Activated CD4-positive, alpha-beta T cell treated with anti-CD3 and anti-CD28 coated beads for 48 hours (primary cell): ENCODE measurements at regions not wholly inside any gene's neighbourhood (a gene's known extent, or its start where the extent isn't known, plus 50 kb on each side); places are given as distances from the start of the nearest gene placed in this dataset.
"Not testable (repeated sequence)": the region's sequence is repeated elsewhere in the genome, so short reads cannot be mapped to it uniquely, and the experiment has no call there.

Source experiments
- DNase-seq: peaks from one replicate; pipeline ENCODE4 v3.0.0-alpha.2; 2020

GRCh38 chr14:39722547-39723273, 290.5 kb upstream of the FBXO33 start:
- DNase-seq: no peak

- no peak for DNase-seq
Measured at GRCh38 chr14:39716987-39717570, 284.8 kb upstream of the FBXO33 start.

- no peak for DNase-seq
Measured at GRCh38 chr14:39712293-39712999, 280.2 kb upstream of the FBXO33 start.

GRCh38 chr14:39704594-39704993, 272.4 kb upstream of the FBXO33 start:
- DNase-seq: no peak

- DNase-seq: no peak
Measured at GRCh38 chr14:39694341-39694740, 262.1 kb upstream of the FBXO33 start.

GRCh38 chr14:39683691-39684260, 251.5 kb upstream of the FBXO33 start:
- no peak for DNase-seq

GRCh38 chr14:39682582-39682981, 250.3 kb upstream of the FBXO33 start:
- no peak for DNase-seq

GRCh38 chr14:39681782-39682399, 249.7 kb upstream of the FBXO33 start:
- DNase-seq: no peak

- DNase-seq: no peak
Measured at GRCh38 chr14:39680777-39681176, 248.5 kb upstream of the FBXO33 start.

GRCh38 chr14:39673734-39674133, 241.5 kb upstream of the FBXO33 start:
- DNase-seq: no peak

- DNase-seq: no peak
Measured at GRCh38 chr14:39673270-39673711, 241.1 kb upstream of the FBXO33 start.

GRCh38 chr14:39668449-39668848, 236.2 kb upstream of the FBXO33 start:
- no peak for DNase-seq

- DNase-seq: no peak
Measured at GRCh38 chr14:39666386-39666785, 234.2 kb upstream of the FBXO33 start.

GRCh38 chr14:39665075-39665475, 232.8 kb upstream of the FBXO33 start:
- DNase-seq: no peak

- no peak for DNase-seq
Measured at GRCh38 chr14:39664646-39665045, 232.4 kb upstream of the FBXO33 start.

- DNase-seq: no peak
Measured at GRCh38 chr14:39641224-39641623, 209.0 kb upstream of the FBXO33 start.

GRCh38 chr14:39639009-39639408, 206.8 kb upstream of the FBXO33 start:
- not testable (repeated sequence) for DNase-seq

GRCh38 chr14:39628087-39628486, 195.9 kb upstream of the FBXO33 start:
- no peak for DNase-seq

GRCh38 chr14:39626589-39627576, 194.7 kb upstream of the FBXO33 start:
- no peak for DNase-seq

GRCh38 chr14:39621678-39622077, 189.4 kb upstream of the FBXO33 start:
- DNase-seq: no peak

GRCh38 chr14:39621223-39621622, 189.0 kb upstream of the FBXO33 start:
- DNase-seq: no peak

GRCh38 chr14:39617537-39617936, 185.3 kb upstream of the FBXO33 start:
- no peak for DNase-seq
